ENCODE measurements at regions not wholly inside any gene's neighbourhood (a gene's known extent, or its start where the extent isn't known, plus 50 kb on each side); places are given as distances from the start of the nearest gene placed in this dataset.
"Not testable (repeated sequence)": the region's sequence is repeated elsewhere in the genome, so short reads cannot be mapped to it uniquely, and the experiment has no call there.

GRCh38 chr12:11987901-11988300 is 82.8 kb upstream of the BCL2L14 start:
- no peak for DNase-seq (ENCODE audit: low read depth)
- CTCF ChIA-PET = no interaction called here
- Histone ChIP-seq H3K36me3 (ENCODE audit: control insufficient read depth, insufficient read depth, low read length) (no peaks in the 10 kb centered on the region), H3K4me3 (ENCODE audit: low read depth, low read length) (no peak overlapping the region), H3K27me3 (ENCODE audit: control insufficient read depth, insufficient read depth, low read length) (peaks cover 9% of the 10 kb centered on the region)
- TF ChIP-seq CTCF (IDR thresholded peaks at IDR 0.05; ENCODE audit: insufficient read depth, low read depth, low read length) = no peak
- POLR2A ChIA-PET = no interaction called here

GRCh38 chr12:11991604-11992003 is 79.1 kb upstream of the BCL2L14 start:
- TF ChIP-seq CTCF (IDR thresholded peaks at IDR 0.05; ENCODE audit: insufficient read depth, low read depth, low read length) = no peak
- DNase-seq (ENCODE audit: low read depth) = no peak
- ChIA-PET CTCF (interaction anchor here (1.6 to 1.8 kb wide), 2 partner anchors 11 to 19 kb away, joined by 3 to 5 read pairs; no protein-coding TSS in a partner anchor), POLR2A (no interaction called here)
- no peak overlapping the region for H3K4me3 ChIP-seq (ENCODE audit: low read depth, low read length)
- H3K36me3 ChIP-seq (ENCODE audit: control insufficient read depth, insufficient read depth, low read length) = no peaks in the 10 kb centered on the region
- peaks cover 4% of the 10 kb centered on the region for H3K27me3 ChIP-seq (ENCODE audit: control insufficient read depth, insufficient read depth, low read length)

- H3K4me3 ChIP-seq (ENCODE audit: low read depth, low read length) = no peak overlapping the region
- POLR2A ChIA-PET = no interaction called here
- H3K36me3 ChIP-seq (ENCODE audit: control insufficient read depth, insufficient read depth, low read length) = no peaks in the 10 kb centered on the region
- no peak for TF ChIP-seq CTCF (IDR thresholded peaks at IDR 0.05; ENCODE audit: insufficient read depth, low read depth, low read length)
- DNase-seq (ENCODE audit: low read depth) = no peak
- CTCF ChIA-PET = interaction anchor here (1.6 to 1.8 kb wide), 2 partner anchors 10 to 20 kb away, joined by 3 to 5 read pairs; no protein-coding TSS in a partner anchor
- peaks cover 2% of the 10 kb centered on the region; the same call in 1 of the 2 replicates for H3K27me3 ChIP-seq (ENCODE audit: control insufficient read depth, insufficient read depth, low read length)
These were observed 78.2 kb upstream of the BCL2L14 start for GRCh38 chr12:11992515-11992914.

- H3K4me3 ChIP-seq (ENCODE audit: low read depth, low read length); DNase-seq (ENCODE audit: low read depth); POLR2A ChIA-PET; CTCF ChIA-PET; H3K36me3 ChIP-seq (ENCODE audit: control insufficient read depth, insufficient read depth, low read length); H3K27me3 ChIP-seq (ENCODE audit: control insufficient read depth, insufficient read depth, low read length): not testable (repeated sequence)
These were observed 72.3 kb upstream of the BCL2L14 start for GRCh38 chr12:11998307-11998943.

- H3K36me3 ChIP-seq (ENCODE audit: control insufficient read depth, insufficient read depth, low read length) = no peaks in the 10 kb centered on the region
- H3K27me3 ChIP-seq (ENCODE audit: control insufficient read depth, insufficient read depth, low read length) = peaks cover 7% of the 10 kb centered on the region
- ChIA-PET POLR2A (no interaction called here), CTCF (no interaction called here)
- no peak for TF ChIP-seq CTCF (IDR thresholded peaks at IDR 0.05; ENCODE audit: insufficient read depth, low read depth, low read length)
- no peak overlapping the region for H3K4me3 ChIP-seq (ENCODE audit: low read depth, low read length)
- no peak for DNase-seq (ENCODE audit: low read depth)
These were observed 71.8 kb upstream of the BCL2L14 start for GRCh38 chr12:11998944-11999315.

- Histone ChIP-seq H3K36me3 (ENCODE audit: control insufficient read depth, insufficient read depth, low read length) (no peaks in the 10 kb centered on the region), H3K27me3 (ENCODE audit: control insufficient read depth, insufficient read depth, low read length) (peaks cover 14% of the 10 kb centered on the region), H3K4me3 (ENCODE audit: low read depth, low read length) (no peak overlapping the region)
- no peak for DNase-seq (ENCODE audit: low read depth)
- POLR2A ChIA-PET = no interaction called here
- TF ChIP-seq CTCF (IDR thresholded peaks at IDR 0.05; ENCODE audit: insufficient read depth, low read depth, low read length) = no peak
- CTCF ChIA-PET = interaction anchor here (1.6 kb wide), 2 partner anchors 14 to 18 kb away, joined by 4 to 10 read pairs; no protein-coding TSS in a partner anchor
These were observed 67.1 kb upstream of the BCL2L14 start for GRCh38 chr12:12003609-12004008.
